ENCODE measurements at regions not wholly inside any gene's neighbourhood (a gene's known extent, or its start where the extent isn't known, plus 50 kb on each side); places are given as distances from the start of the nearest gene placed in this dataset.

GRCh38 chr4:180197471-180197870 lies 2045.7 kb upstream of the TENM3 start:
- TF ChIP-seq CTCF (conservative IDR thresholded peaks at IDR 0.05; ENCODE audit: low read depth, low read length), result no peak
- TF ChIP-seq POLR2A (IDR thresholded peaks at IDR 0.05; ENCODE audit: low read depth, low read length), result no peak
- no peak for TF ChIP-seq RAD21 (IDR thresholded peaks at IDR 0.05; ENCODE audit: low read length)
- no peak for TF ChIP-seq SMC3 (IDR thresholded peaks at IDR 0.05; ENCODE audit: low read depth, low read length)
- TF ChIP-seq RFX5 (IDR thresholded peaks at IDR 0.05; ENCODE audit: low read depth, low read length), result no peak
- TF ChIP-seq USF2 (IDR thresholded peaks at IDR 0.05; ENCODE audit: low read depth, low read length), result no peak
- no peak for TF ChIP-seq BHLHE40 (IDR thresholded peaks at IDR 0.05; ENCODE audit: low read depth, low read length)
- TF ChIP-seq MAFK (IDR thresholded peaks at IDR 0.05; ENCODE audit: low read depth, low read length), result no peak
- no peak for TF ChIP-seq MXI1 (IDR thresholded peaks at IDR 0.05; ENCODE audit: borderline replicate concordance, low read depth, low read length)
- no peak for TF ChIP-seq CEBPB (IDR thresholded peaks at IDR 0.05; ENCODE audit: low read depth, low read length)

All from IMR-90 (cell line).